Nephron (organoid): ENCODE measurements at regions not wholly inside any gene's neighbourhood (a gene's known extent, or its start where the extent isn't known, plus 50 kb on each side); places are given as distances from the start of the nearest gene placed in this dataset.
"Not testable (repeated sequence)": the region's sequence is repeated elsewhere in the genome, so short reads cannot be mapped to it uniquely, and the experiment has no call there.

Experiments used
- H3K27ac Mint-ChIP-seq, 3 experiments: 2 replicates each; pipeline ENCODE4 v1.8.0; 2020; ENCODE audit warnings: mixed read lengths in 3 of 3, mild to moderate bottlenecking in 2 of 3, moderate library complexity in 1 of 3
- H3K27me3 Mint-ChIP-seq: 2 replicates; pipeline ENCODE4 v1.8.0; 2021; ENCODE audit warnings: low read depth, mild to moderate bottlenecking, moderate library complexity, mixed read lengths
- H3K36me3 Mint-ChIP-seq: 2 replicates; pipeline ENCODE4 v1.8.0; 2020; ENCODE audit warnings: low read depth, mixed read lengths
- H3K4me1 Mint-ChIP-seq: 2 replicates; pipeline ENCODE4 v1.8.0; 2020; ENCODE audit warnings: mixed read lengths
- H3K4me3 Mint-ChIP-seq, 3 experiments: 2 replicates each; pipeline ENCODE4 v1.8.0; 2020; ENCODE audit warnings: mild to moderate bottlenecking in 3 of 3, mixed read lengths in 3 of 3, moderate library complexity in 2 of 3
- H3K9me3 Mint-ChIP-seq: 2 replicates; pipeline ENCODE4 v1.8.0; 2020; ENCODE audit warnings: mixed read lengths
- TF ChIP-seq, protein P1 (sequence below), 3 experiments: fragments of 200-600 bp; sonication (generic); IDR thresholded peaks; one replicate each; pipeline ENCODE4 v1.5.0; 2021; ENCODE audit warnings: antibody characterized with exemption in 3 of 3; ENCODE audit not compliant: unreplicated experiment in 3 of 3

GRCh38 chr12:97714107-97714563 lies 251.5 kb downstream of the RMST start:
- TF ChIP-seq, protein P1, sequence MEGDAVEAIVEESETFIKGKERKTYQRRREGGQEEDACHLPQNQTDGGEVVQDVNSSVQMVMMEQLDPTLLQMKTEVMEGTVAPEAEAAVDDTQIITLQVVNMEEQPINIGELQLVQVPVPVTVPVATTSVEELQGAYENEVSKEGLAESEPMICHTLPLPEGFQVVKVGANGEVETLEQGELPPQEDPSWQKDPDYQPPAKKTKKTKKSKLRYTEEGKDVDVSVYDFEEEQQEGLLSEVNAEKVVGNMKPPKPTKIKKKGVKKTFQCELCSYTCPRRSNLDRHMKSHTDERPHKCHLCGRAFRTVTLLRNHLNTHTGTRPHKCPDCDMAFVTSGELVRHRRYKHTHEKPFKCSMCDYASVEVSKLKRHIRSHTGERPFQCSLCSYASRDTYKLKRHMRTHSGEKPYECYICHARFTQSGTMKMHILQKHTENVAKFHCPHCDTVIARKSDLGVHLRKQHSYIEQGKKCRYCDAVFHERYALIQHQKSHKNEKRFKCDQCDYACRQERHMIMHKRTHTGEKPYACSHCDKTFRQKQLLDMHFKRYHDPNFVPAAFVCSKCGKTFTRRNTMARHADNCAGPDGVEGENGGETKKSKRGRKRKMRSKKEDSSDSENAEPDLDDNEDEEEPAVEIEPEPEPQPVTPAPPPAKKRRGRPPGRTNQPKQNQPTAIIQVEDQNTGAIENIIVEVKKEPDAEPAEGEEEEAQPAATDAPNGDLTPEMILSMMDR (IDR thresholded peaks at IDR 0.05; ENCODE audit: unreplicated experiment in 3 of 3), result no peak
- Mint-ChIP-seq H3K4me1 (no peaks in the 10 kb centered on the region), H3K36me3 (no peaks in the 10 kb centered on the region)

DNA sequence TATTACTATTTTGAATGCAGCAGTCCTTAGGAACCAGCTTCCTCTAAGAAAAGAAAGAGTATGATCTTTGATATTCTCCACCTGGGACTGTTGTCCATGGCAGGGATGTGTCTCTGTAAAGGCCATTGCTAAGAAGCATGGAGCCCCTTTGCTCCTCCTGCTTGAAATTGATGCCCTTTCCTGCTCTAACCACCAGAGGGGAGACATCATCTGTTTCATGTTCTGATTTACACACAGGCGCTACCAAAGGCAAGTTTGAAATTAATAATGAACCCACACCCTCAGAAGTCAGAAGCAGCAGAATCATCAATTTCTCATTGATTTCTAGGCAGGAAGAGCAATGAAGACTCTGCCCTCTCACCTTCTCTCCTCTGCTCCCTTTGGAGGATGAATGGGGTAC lies 253.8 kb downstream of the RMST start:
- H3K27ac Mint-ChIP-seq, result no peak overlapping the region
- peaks cover 14% of the 10 kb centered on the region for H3K9me3 Mint-ChIP-seq
- H3K36me3 Mint-ChIP-seq, result peaks cover 1% of the 10 kb centered on the region
- H3K4me3 Mint-ChIP-seq, result no peak overlapping the region
- H3K4me1 Mint-ChIP-seq, result no peaks in the 10 kb centered on the region
- TF ChIP-seq, protein P1 (IDR thresholded peaks at IDR 0.05; ENCODE audit: unreplicated experiment in 3 of 3), result peak in 2 of 3 experiments; percentile 14 to 44
- H3K27me3 Mint-ChIP-seq, result no peaks in the 10 kb centered on the region

More at GRCh38 chr12:97714107-97714563, 251.5 kb downstream of the RMST start:
- H3K4me3 Mint-ChIP-seq, result no peak overlapping the region
- no peak overlapping the region for H3K27ac Mint-ChIP-seq
- H3K9me3 Mint-ChIP-seq, result peaks cover 3% of the 10 kb centered on the region
- H3K27me3 Mint-ChIP-seq, result no peaks in the 10 kb centered on the region

DNA sequence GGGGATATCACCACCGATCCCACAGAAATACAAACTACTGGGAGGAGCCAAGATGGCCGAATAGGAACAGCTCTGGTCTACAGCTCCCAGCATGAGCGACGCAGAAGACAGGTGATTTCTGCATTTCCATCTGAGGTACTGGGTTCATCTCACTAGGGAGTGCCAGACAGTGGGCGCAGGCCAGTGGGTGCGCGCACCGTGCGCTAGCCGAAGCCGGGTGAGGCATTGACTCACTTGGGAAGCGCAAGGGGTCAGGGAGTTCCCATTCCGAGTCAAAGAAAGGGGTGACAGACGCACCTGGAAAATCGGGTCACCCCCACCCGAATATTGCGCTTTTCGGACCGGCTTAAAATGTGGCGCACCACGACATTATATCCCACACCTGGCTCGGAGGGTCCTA lies 261.2 kb downstream of the RMST start:
- H3K36me3 Mint-ChIP-seq, H3K4me3 Mint-ChIP-seq, H3K4me1 Mint-ChIP-seq, H3K27ac Mint-ChIP-seq, H3K27me3 Mint-ChIP-seq: not testable (repeated sequence)
- H3K9me3 Mint-ChIP-seq, result peaks cover 24% of the 10 kb centered on the region

- no peak overlapping the region for H3K4me3 Mint-ChIP-seq
- no peaks in the 10 kb centered on the region for H3K4me1 Mint-ChIP-seq
- H3K36me3 Mint-ChIP-seq, result no peaks in the 10 kb centered on the region
- TF ChIP-seq, protein P1 (IDR thresholded peaks at IDR 0.05; ENCODE audit: unreplicated experiment in 3 of 3), result no peak
- H3K27ac Mint-ChIP-seq, result no peak overlapping the region
- H3K27me3 Mint-ChIP-seq, result no peaks in the 10 kb centered on the region
- no peaks in the 10 kb centered on the region for H3K9me3 Mint-ChIP-seq
Observed at GRCh38 chr12:97745406-97746101, 282.9 kb downstream of the RMST start.

DNA sequence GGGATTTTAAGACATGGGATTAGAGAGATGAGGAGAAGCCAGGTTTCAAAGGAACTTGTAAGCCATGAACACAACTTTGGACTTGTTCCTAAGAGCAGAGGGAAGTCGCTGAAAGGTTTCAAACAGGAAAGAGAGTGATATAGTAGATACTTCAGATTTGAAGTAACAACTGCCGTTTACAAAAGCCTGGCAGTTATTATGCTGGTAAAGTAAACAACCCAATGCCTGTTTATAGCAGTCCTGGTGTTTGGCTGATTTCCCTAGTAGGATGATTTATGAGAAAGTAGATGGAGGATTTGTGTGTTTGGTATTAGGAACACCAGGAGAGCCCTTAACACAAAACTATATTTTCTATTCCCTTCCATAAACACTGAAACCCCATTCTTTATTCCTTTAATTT lies 285.7 kb downstream of the RMST start:
- Mint-ChIP-seq H3K27ac (no peak overlapping the region), H3K27me3 (no peaks in the 10 kb centered on the region), H3K4me3 (no peak overlapping the region), H3K4me1 (no peaks in the 10 kb centered on the region), H3K9me3 (no peaks in the 10 kb centered on the region), H3K36me3 (no peaks in the 10 kb centered on the region)
- TF ChIP-seq, protein P1 (IDR thresholded peaks at IDR 0.05; ENCODE audit: unreplicated experiment in 3 of 3), result no peak

DNA sequence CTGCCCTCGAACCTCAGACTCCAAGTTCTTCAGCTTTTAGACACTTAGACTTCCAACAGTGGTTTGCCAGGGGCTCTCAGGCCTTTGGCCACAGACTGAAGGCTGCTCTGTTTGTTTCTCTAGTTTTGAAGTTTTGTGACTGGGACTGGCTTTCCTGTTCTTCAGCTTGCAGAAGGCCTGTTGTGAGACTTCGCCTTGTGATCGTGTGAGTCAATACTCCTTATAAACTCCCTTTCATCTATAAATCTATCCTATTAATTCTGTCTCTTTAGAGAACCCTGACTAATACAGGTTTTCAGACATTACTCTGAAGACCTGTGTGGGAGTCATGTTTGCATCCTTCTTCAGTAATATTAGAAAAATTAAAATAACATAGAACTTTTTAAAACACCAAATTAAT lies 289.1 kb downstream of the RMST start:
- no peak overlapping the region for H3K4me3 Mint-ChIP-seq
- TF ChIP-seq, protein P1 (IDR thresholded peaks at IDR 0.05; ENCODE audit: unreplicated experiment in 3 of 3), result no peak
- H3K27me3 Mint-ChIP-seq, result no peaks in the 10 kb centered on the region
- no peaks in the 10 kb centered on the region for H3K36me3 Mint-ChIP-seq
- H3K9me3 Mint-ChIP-seq, result no peaks in the 10 kb centered on the region
- peaks cover 7% of the 10 kb centered on the region for H3K4me1 Mint-ChIP-seq
- H3K27ac Mint-ChIP-seq, result no peak overlapping the region
